NCI-H2196 treated with DMSO at 0.1 percent for 48 hours (cell line): ENCODE measurements at regions not wholly inside any gene's neighbourhood (a gene's known extent, or its start where the extent isn't known, plus 50 kb on each side); places are given as distances from the start of the nearest gene placed in this dataset.
"Not testable (repeated sequence)": the region's sequence is repeated elsewhere in the genome, so short reads cannot be mapped to it uniquely, and the experiment has no call there.

Experiments used
- DNase-seq: peaks from one replicate; lab custom pipeline; 2025; ENCODE audit not compliant: unreplicated experiment; lab: John Stamatoyannopoulos, UW

- DNase-seq: no peak
Measured at GRCh38 chr13:53264751-53265385, 236.3 kb downstream of the OLFM4 start.

GRCh38 chr13:53266757-53267156, 238.1 kb downstream of the OLFM4 start:
- DNase-seq: no peak

GRCh38 chr13:53269634-53270033, 241.0 kb downstream of the OLFM4 start:
- no peak for DNase-seq

- DNase-seq: no peak
Measured at GRCh38 chr13:53272873-53273272, 244.3 kb downstream of the OLFM4 start.

- no peak for DNase-seq
Measured at GRCh38 chr13:53276265-53276664, 247.7 kb downstream of the OLFM4 start.

- DNase-seq: no peak
Measured at GRCh38 chr13:53281677-53282076, 253.1 kb downstream of the OLFM4 start.

GRCh38 chr13:53285896-53286430, 257.4 kb downstream of the OLFM4 start:
- no peak for DNase-seq

- DNase-seq: no peak
Measured at GRCh38 chr13:53298396-53298795, 269.8 kb downstream of the OLFM4 start.

GRCh38 chr13:53301449-53301848, 272.8 kb downstream of the OLFM4 start:
- no peak for DNase-seq

- not testable (repeated sequence) for DNase-seq
Measured at GRCh38 chr13:53305419-53305818, 276.8 kb downstream of the OLFM4 start.

- DNase-seq: no peak
Measured at GRCh38 chr13:53310786-53311185, 282.2 kb downstream of the OLFM4 start.

- DNase-seq: no peak
Measured at GRCh38 chr13:53311561-53311960, 282.9 kb downstream of the OLFM4 start.

GRCh38 chr13:53321296-53321801, 292.7 kb downstream of the OLFM4 start:
- no peak for DNase-seq

- no peak for DNase-seq
Measured at GRCh38 chr13:53324656-53325055, 296.0 kb downstream of the OLFM4 start.

- DNase-seq: no peak
Measured at GRCh38 chr13:53326716-53327115, 298.1 kb downstream of the OLFM4 start.

GRCh38 chr13:53327680-53328315, 299.2 kb downstream of the OLFM4 start:
- no peak for DNase-seq

GRCh38 chr13:53336441-53337160, 308.0 kb downstream of the OLFM4 start:
- no peak for DNase-seq

GRCh38 chr13:53338760-53339159, 310.1 kb downstream of the OLFM4 start:
- no peak for DNase-seq

GRCh38 chr13:53340505-53341143, 312.0 kb downstream of the OLFM4 start:
- no peak for DNase-seq

- DNase-seq: no peak
Measured at GRCh38 chr13:53341144-53341510, 312.5 kb downstream of the OLFM4 start.

- DNase-seq: no peak
Measured at GRCh38 chr13:53342623-53343360, 314.2 kb downstream of the OLFM4 start.
